Bronchial epithelial cell (primary cell): ENCODE measurements at regions not wholly inside any gene's neighbourhood (a gene's known extent, or its start where the extent isn't known, plus 50 kb on each side); places are given as distances from the start of the nearest gene placed in this dataset.

ENCODE experiments used
- DNase-seq: peaks from one replicate; pipeline ENCODE4 v3.0.0-alpha.2; 2010; ENCODE audit warnings: low read depth
- FAIRE-seq: peaks from 2 replicates; lab custom pipeline; 2011; peaks lifted over from hg19 to GRCh38; lab: Jason Lieb, UNC
- H3K27me3 ChIP-seq: 2 replicates; pipeline ENCODE4 v1.5.1; 2011; ENCODE audit warnings: low read length; ENCODE audit not compliant: control insufficient read depth, insufficient read depth
- H3K36me3 ChIP-seq: 2 replicates; pipeline ENCODE4 v1.5.1; 2011; ENCODE audit warnings: low read length; ENCODE audit not compliant: control insufficient read depth, insufficient read depth
- H3K4me3 ChIP-seq: 2 replicates; pipeline ENCODE4 v1.5.1; 2011; ENCODE audit warnings: mild to moderate bottlenecking, low read depth, low read length, control low read depth
- TF ChIP-seq, protein P1 (sequence below): IDR thresholded peaks from 2 replicates; pipeline ENCODE4 v1.5.1; 2011; ENCODE audit warnings: mild to moderate bottlenecking, moderate library complexity, low read length, control low read depth, inconsistent platforms; ENCODE audit not compliant: insufficient read depth, severe bottlenecking

DNA sequence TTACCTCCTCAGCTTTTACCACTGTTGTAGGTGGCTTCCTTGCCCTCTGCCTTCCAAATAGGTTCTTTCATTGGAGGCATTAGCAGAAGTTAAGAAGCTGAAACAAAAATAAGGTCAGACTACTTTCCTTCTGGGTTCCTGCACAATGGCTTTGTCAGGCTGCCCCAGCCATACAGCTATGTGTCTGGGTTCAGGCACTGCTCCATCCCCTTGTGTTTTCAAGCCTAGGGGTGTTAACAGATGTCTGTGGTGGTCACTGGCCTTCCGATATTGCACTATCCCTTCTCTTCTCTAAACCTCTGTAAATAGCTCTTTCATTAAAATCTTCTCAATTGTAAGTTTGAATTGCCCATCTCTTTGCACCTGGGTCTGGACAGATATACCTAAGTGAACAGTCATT lies 728.9 kb downstream of the SLC16A7 start:
- DNase-seq: no peak
- TF ChIP-seq, protein P1, sequence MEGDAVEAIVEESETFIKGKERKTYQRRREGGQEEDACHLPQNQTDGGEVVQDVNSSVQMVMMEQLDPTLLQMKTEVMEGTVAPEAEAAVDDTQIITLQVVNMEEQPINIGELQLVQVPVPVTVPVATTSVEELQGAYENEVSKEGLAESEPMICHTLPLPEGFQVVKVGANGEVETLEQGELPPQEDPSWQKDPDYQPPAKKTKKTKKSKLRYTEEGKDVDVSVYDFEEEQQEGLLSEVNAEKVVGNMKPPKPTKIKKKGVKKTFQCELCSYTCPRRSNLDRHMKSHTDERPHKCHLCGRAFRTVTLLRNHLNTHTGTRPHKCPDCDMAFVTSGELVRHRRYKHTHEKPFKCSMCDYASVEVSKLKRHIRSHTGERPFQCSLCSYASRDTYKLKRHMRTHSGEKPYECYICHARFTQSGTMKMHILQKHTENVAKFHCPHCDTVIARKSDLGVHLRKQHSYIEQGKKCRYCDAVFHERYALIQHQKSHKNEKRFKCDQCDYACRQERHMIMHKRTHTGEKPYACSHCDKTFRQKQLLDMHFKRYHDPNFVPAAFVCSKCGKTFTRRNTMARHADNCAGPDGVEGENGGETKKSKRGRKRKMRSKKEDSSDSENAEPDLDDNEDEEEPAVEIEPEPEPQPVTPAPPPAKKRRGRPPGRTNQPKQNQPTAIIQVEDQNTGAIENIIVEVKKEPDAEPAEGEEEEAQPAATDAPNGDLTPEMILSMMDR: no peak
- Histone ChIP-seq H3K4me3 (no peak overlapping the region), H3K36me3 (no peaks in the 10 kb centered on the region), H3K27me3 (no peaks in the 10 kb centered on the region)
- no peak for FAIRE-seq

DNA sequence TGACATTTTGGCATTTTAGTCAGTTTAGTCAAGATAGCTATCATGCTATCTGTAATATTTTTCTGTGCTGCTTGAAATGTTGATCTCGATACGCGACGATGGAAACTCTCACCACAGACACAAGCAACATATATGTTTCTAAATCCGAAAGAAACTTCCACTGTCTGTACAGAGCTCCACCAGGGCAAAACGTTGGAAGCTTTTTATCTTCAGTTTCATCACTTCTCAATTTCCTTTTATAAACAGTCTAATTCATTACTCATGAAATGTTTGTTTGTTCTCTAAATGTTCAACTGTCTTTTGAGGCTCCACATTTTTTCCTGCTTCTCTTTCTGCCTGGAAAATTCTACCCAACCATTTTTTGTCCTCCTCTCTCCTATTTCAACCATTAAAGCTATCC lies 737.6 kb downstream of the SLC16A7 start:
- DNase-seq (peak; percentile 13), FAIRE-seq (no peak)
- Histone ChIP-seq H3K27me3 (no peaks in the 10 kb centered on the region), H3K36me3 (no peaks in the 10 kb centered on the region), H3K4me3 (no peak overlapping the region)
- TF ChIP-seq, protein P1: no peak

DNA sequence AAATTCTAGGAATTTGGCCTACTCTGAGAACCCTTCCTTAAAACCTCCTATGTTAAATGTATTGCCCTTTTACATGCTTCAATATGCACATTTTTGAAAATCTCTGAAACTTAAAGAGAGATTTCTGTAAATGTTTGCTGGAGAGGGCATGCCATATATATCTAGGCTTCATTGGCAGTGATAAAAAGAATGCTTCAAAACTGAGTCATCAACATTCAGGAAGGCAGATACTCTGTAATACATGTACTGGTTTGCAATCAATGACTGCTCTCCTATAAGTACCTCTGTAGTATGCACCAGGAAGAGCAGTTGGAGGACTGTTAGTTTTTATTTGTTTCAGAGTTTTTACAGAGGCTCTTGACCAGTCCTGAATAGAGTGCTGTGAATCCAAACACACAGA lies 739.9 kb downstream of the SLC16A7 start:
- TF ChIP-seq, protein P1: no peak
- no peaks in the 10 kb centered on the region for H3K36me3 ChIP-seq
- H3K27me3 ChIP-seq: no peaks in the 10 kb centered on the region
- no peak overlapping the region for H3K4me3 ChIP-seq
- no peak for FAIRE-seq
- DNase-seq: peak; percentile 86

DNA sequence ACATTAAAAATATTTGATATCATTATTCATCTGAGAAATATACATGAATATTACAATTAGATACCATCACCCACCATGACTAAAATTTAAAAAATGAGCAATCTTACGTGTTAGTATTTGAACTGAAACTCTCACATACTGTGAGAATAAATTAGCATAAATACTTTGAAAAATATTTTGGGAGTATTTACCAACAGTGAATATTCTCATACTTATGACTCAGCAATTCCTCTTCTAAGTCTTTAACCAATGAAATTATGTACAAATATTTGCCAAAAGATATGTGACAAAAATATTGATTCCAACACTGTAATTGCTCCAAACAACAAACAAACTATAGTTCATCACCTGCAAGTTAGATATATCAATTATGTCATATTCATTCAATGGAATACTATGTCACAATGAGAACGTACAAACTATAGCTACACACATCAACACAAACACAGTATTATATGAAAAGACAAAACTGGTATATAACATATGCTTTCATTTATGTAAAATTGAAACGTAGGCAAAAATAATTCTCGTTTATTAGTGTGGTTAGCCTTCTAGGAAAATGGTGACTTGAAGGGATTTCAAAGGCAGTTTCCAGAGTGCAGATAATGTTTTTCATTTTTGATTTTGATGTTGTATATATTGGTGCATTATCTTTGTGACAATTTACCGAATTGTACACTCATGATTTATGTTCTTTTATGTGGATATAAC lies 742.2 kb downstream of the SLC16A7 start:
- TF ChIP-seq, protein P1: no peak
- Histone ChIP-seq H3K4me3 (no peak overlapping the region), H3K36me3 (no peaks in the 10 kb centered on the region), H3K27me3 (no peaks in the 10 kb centered on the region)
- FAIRE-seq: no peak
- no peak for DNase-seq

DNA sequence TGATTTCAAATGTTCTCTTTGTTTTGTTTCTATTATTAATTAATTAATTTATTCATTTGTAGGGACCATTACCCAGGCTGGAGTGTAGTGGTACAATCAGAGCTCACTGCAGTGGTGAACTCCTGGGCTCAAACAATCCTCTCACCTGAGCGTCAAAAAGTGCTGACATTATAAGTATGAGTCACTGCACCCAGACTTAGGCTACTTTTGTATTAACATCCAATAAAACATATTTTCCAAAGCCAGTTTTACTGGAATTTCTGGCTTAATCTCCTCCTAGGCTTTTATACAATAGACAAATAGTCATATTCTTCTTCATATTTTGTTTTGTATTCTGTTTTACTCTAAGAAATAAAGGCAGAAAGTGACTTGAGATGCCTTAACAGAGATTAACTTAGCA lies 749.6 kb downstream of the SLC16A7 start:
- DNase-seq: peak; percentile 77
- no peak overlapping the region for H3K4me3 ChIP-seq
- no peak for FAIRE-seq
- H3K27me3 ChIP-seq: no peaks in the 10 kb centered on the region
- H3K36me3 ChIP-seq: no peaks in the 10 kb centered on the region
- TF ChIP-seq, protein P1: no peak
